HepG2 (cell line): ENCODE measurements at regions not wholly inside any gene's neighbourhood (a gene's known extent, or its start where the extent isn't known, plus 50 kb on each side); places are given as distances from the start of the nearest gene placed in this dataset.

ENCODE experiments used
- AFF4 ChIP-seq: sonication (generic); formaldehyde crosslinking; IDR thresholded peaks from 2 replicates; pipeline ENCODE4 v1.4.0; 2020; ENCODE audit warnings: missing genetic modification reagents
- DNMT1 ChIP-seq: sonication (generic); formaldehyde crosslinking; IDR thresholded peaks from 2 replicates; pipeline ENCODE4 v1.5.1; 2020; ENCODE audit warnings: mild to moderate bottlenecking, missing genetic modification reagents
- HMGXB3 ChIP-seq: sonication (generic); formaldehyde crosslinking; IDR thresholded peaks from 2 replicates; pipeline ENCODE4 v1.4.0; 2020; ENCODE audit warnings: missing genetic modification reagents, borderline replicate concordance
- ZNF121 ChIP-seq: sonication (generic); formaldehyde crosslinking; IDR thresholded peaks from 2 replicates; pipeline ENCODE4 v1.5.0; 2020; ENCODE audit warnings: mild to moderate bottlenecking, missing genetic modification reagents
- ZNF407 ChIP-seq: sonication (generic); formaldehyde crosslinking; IDR thresholded peaks from one replicate; pipeline ENCODE4 v1.5.1; 2020; ENCODE audit warnings: mild to moderate bottlenecking, missing genetic modification reagents; ENCODE audit errors: not compliant biosample characterization
- ZNF7 ChIP-seq: IDR thresholded peaks from 2 replicates; pipeline ENCODE4 v1.6.1; 2016; ENCODE audit warnings: missing biosample characterization, missing genetic modification reagents
- ZNF83 ChIP-seq: sonication (generic); formaldehyde crosslinking; IDR thresholded peaks from 2 replicates; pipeline ENCODE4 v1.4.0; 2020; ENCODE audit warnings: missing genetic modification reagents, mild to moderate bottlenecking, borderline replicate concordance

GRCh38 chr21:23384679-23385078 lies 2222.6 kb downstream of the MRPL39 start (continued):
- TF ChIP-seq AFF4 = no peak
- TF ChIP-seq HMGXB3 = no peak
- no peak for TF ChIP-seq ZNF407 (CRISPR knock-in tag)
- TF ChIP-seq ZNF121 (CRISPR knock-in tag) = no peak
- TF ChIP-seq ZNF83 (CRISPR knock-in tag) = no peak
- no peak for TF ChIP-seq ZNF7 (CRISPR knock-in tag)
- TF ChIP-seq DNMT1 (CRISPR knock-in tag) = no peak
